H9 (cell line): ENCODE measurements at regions not wholly inside any gene's neighbourhood (a gene's known extent, or its start where the extent isn't known, plus 50 kb on each side); places are given as distances from the start of the nearest gene placed in this dataset.

Experiments
- DNase-seq: peaks from one replicate; pipeline ENCODE4 v3.0.0-alpha.2; 2017
- H2AFZ ChIP-seq: one replicate; pipeline ENCODE4 v1.6.1; 2013; ENCODE audit warnings: mild to moderate bottlenecking, low read length, control low read depth, moderate library complexity
- H2AK5ac ChIP-seq: 2 replicates; pipeline ENCODE4 v1.6.1; 2013; ENCODE audit warnings: low read length, control low read depth, mixed read lengths; ENCODE audit not compliant: insufficient read length
- H2BK120ac ChIP-seq: one replicate; pipeline ENCODE4 v1.6.1; 2013; ENCODE audit warnings: low read depth, mild to moderate bottlenecking, low read length, control low read depth, inconsistent platforms; ENCODE audit not compliant: poor library complexity, severe bottlenecking
- H2BK12ac ChIP-seq: 2 replicates; pipeline ENCODE4 v1.6.1; 2013; ENCODE audit warnings: low read length, control low read depth, mixed read lengths, low read depth; ENCODE audit not compliant: insufficient read length
- H2BK15ac ChIP-seq: 2 replicates; pipeline ENCODE4 v1.6.1; 2013; ENCODE audit warnings: low read depth, low read length, control low read depth
- H2BK20ac ChIP-seq: one replicate; pipeline ENCODE4 v1.6.1; 2013; ENCODE audit warnings: low read depth, mild to moderate bottlenecking, low read length, control low read depth, inconsistent platforms; ENCODE audit not compliant: poor library complexity, severe bottlenecking
- H2BK5ac ChIP-seq: 2 replicates; pipeline ENCODE4 v1.6.1; 2013; ENCODE audit warnings: low read length, control low read depth, mixed read lengths; ENCODE audit not compliant: insufficient read length
- H3K14ac ChIP-seq: 2 replicates; pipeline ENCODE4 v1.6.1; 2013; ENCODE audit warnings: low read length, control low read depth; ENCODE audit not compliant: insufficient read depth
- H3K18ac ChIP-seq: 2 replicates; pipeline ENCODE4 v1.6.1; 2013; ENCODE audit warnings: low read depth, mild to moderate bottlenecking, mixed read lengths, low read length, control low read depth; ENCODE audit not compliant: insufficient read length
- H3K23ac ChIP-seq: 2 replicates; pipeline ENCODE4 v1.6.1; 2013; ENCODE audit warnings: low read length, control low read depth, mixed read lengths, low read depth; ENCODE audit not compliant: insufficient read length
- H3K23me2 ChIP-seq: 2 replicates; pipeline ENCODE4 v1.6.1; 2013; ENCODE audit warnings: low read depth, mild to moderate bottlenecking, mixed read lengths, low read length, control low read depth; ENCODE audit not compliant: insufficient read length, poor library complexity, severe bottlenecking
- H3K27ac ChIP-seq: 2 replicates; pipeline ENCODE4 v1.5.1; 2013; ENCODE audit warnings: low read length, control low read depth, mixed read lengths, low read depth; ENCODE audit not compliant: insufficient read length
- H3K27me3 ChIP-seq: 2 replicates; pipeline ENCODE4 v1.6.1; 2013; ENCODE audit warnings: low read length, control low read depth, inconsistent platforms; ENCODE audit not compliant: insufficient read depth
- H3K4ac ChIP-seq: 2 replicates; pipeline ENCODE4 v1.6.1; 2013; ENCODE audit warnings: low read depth, mild to moderate bottlenecking, control low read depth, inconsistent platforms, low read length, moderate library complexity
- H3K4me1 ChIP-seq: 2 replicates; pipeline ENCODE4 v1.6.1; 2013; ENCODE audit warnings: low read length, control low read depth, inconsistent platforms; ENCODE audit not compliant: insufficient read depth
- H3K4me2 ChIP-seq: 2 replicates; pipeline ENCODE4 v1.6.1; 2013; ENCODE audit warnings: low read length, control low read depth, mixed read lengths; ENCODE audit not compliant: insufficient read length, insufficient read depth
- H3K56ac ChIP-seq: 2 replicates; pipeline ENCODE4 v1.6.1; 2013; ENCODE audit warnings: low read depth, mild to moderate bottlenecking, mixed read lengths, low read length, control low read depth; ENCODE audit not compliant: insufficient read length
- H3K79me1 ChIP-seq: 2 replicates; pipeline ENCODE4 v1.6.1; 2013; ENCODE audit warnings: low read depth, mild to moderate bottlenecking, moderate library complexity, low read length, control low read depth, inconsistent platforms; ENCODE audit not compliant: insufficient read depth, poor library complexity, severe bottlenecking
- H3K79me2 ChIP-seq: 2 replicates; pipeline ENCODE4 v1.6.1; 2013; ENCODE audit warnings: low read length, control low read depth, inconsistent platforms; ENCODE audit not compliant: insufficient read depth
- H3K9ac ChIP-seq: 2 replicates; pipeline ENCODE4 v1.6.1; 2013; ENCODE audit warnings: low read length, control low read depth, mixed read lengths; ENCODE audit not compliant: insufficient read length; ENCODE audit errors: extremely low read depth
- H3K9me3 ChIP-seq: one replicate; pipeline ENCODE4 v1.6.1; 2013; ENCODE audit warnings: low read depth, low read length, inconsistent platforms; ENCODE audit not compliant: control insufficient read depth
- H3T11ph ChIP-seq: one replicate; pipeline ENCODE4 v1.6.1; 2013; ENCODE audit warnings: mild to moderate bottlenecking, low read length, control low read depth, inconsistent platforms
- H4K20me1 ChIP-seq: one replicate; pipeline ENCODE4 v1.6.1; 2013; ENCODE audit not compliant: control insufficient read depth, insufficient read length, insufficient read depth
- H4K5ac ChIP-seq: 2 replicates; pipeline ENCODE4 v1.6.1; 2013; ENCODE audit warnings: low read depth, mild to moderate bottlenecking, mixed read lengths, low read length, control low read depth; ENCODE audit not compliant: insufficient read length
- H4K8ac ChIP-seq: replicated peaks from 2 replicates; pipeline ENCODE4 v1.6.1; 2013; ENCODE audit warnings: low read length, control low read depth, mixed read lengths, low read depth; ENCODE audit not compliant: insufficient read length
- H4K91ac ChIP-seq: 2 replicates; pipeline ENCODE4 v1.6.1; 2013; ENCODE audit warnings: low read depth, mild to moderate bottlenecking, moderate library complexity, mixed read lengths, low read length, control low read depth; ENCODE audit not compliant: insufficient read length
- H3K27ac Mint-ChIP-seq, 3 experiments: 2 replicates in 2 of 3; 3 replicates in 1 of 3; pipeline ENCODE4 v1.8.0; 2020 to 2021; ENCODE audit warnings: mixed read lengths in 3 of 3, mild to moderate bottlenecking in 1 of 3, moderate library complexity in 1 of 3
- H3K27me3 Mint-ChIP-seq: 2 replicates; pipeline ENCODE4 v1.8.0; 2021; ENCODE audit warnings: low read depth, mild to moderate bottlenecking, moderate library complexity, mixed read lengths
- H3K36me3 Mint-ChIP-seq, 3 experiments: 2 replicates in 2 of 3; 3 replicates in 1 of 3; pipeline ENCODE4 v1.8.0; 2020 to 2021; ENCODE audit warnings: low read depth in 3 of 3, mixed read lengths in 3 of 3; ENCODE audit not compliant: insufficient read depth in 1 of 3
- H3K4me1 Mint-ChIP-seq, 2 experiments: 2 replicates each; pipeline ENCODE4 v1.8.0; 2020; ENCODE audit warnings: mixed read lengths in 2 of 2
- H3K4me3 Mint-ChIP-seq, 2 experiments: 2 replicates in 1 of 2; 3 replicates in 1 of 2; pipeline ENCODE4 v1.8.0; 2020 to 2021; ENCODE audit warnings: mild to moderate bottlenecking in 2 of 2, mixed read lengths in 2 of 2, moderate library complexity in 1 of 2
- H3K9me3 Mint-ChIP-seq, 2 experiments: 2 replicates in 1 of 2; 3 replicates in 1 of 2; pipeline ENCODE4 v1.8.0; 2020; ENCODE audit warnings: mild to moderate bottlenecking in 2 of 2, mixed read lengths in 2 of 2, moderate library complexity in 1 of 2
- WGBS: extraction: QIAGEN DNeasy Blood & Tissue Kit; methylation state at CpG from one replicate; pipeline ENCODE4 v1.1.7; 2013; ENCODE audit warnings: missing lambda C conversion rate, low lambda C conversion rate, mixed read lengths; ENCODE audit not compliant: insufficient read length; ENCODE audit errors: extremely low coverage; 5-methylcytosine and 5-hydroxymethylcytosine counted together
- TF ChIP-seq, protein P1 (sequence below): fragments of 200-600 bp; sonication (generic); conservative IDR thresholded peaks from 3 replicates; pipeline ENCODE4 v1.8.0; 2021; ENCODE audit warnings: antibody characterized with exemption, mild to moderate bottlenecking

DNA sequence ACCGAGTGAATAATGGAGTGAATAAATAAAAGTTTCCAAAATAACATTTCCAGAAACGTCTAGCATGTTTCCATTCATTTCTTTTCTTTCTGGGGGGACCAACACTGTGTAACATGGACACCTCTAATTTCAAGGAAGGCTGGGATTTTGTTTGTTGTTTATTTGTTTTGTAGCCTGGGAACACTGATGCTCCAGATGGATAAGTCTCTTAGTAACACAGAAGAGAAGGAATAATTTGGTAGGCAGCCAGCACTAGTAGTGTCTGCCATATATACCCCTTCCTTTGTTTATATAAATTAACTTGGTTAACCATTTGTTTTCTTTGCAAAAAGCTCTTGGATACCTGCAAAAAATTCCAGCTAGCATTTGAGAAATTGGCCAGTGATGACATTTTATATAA lies 411.4 kb upstream of the DEPDC1 start:
- no peak overlapping the region for H3K18ac ChIP-seq
- no peaks in the 10 kb centered on the region for H3K27me3 Mint-ChIP-seq

More for the DNA sequence above, 411.4 kb upstream of the DEPDC1 start:
- H2BK5ac ChIP-seq, result no peak overlapping the region
- no peak overlapping the region for H3K56ac ChIP-seq
- H3K27me3 ChIP-seq, result no peaks in the 10 kb centered on the region
- DNase-seq, result no peak
- H3K9ac ChIP-seq, result no peak overlapping the region
- H4K5ac ChIP-seq, result no peak overlapping the region
- no peak overlapping the region for H3K27ac ChIP-seq
- H4K8ac ChIP-seq, result no peak overlapping the region
- TF ChIP-seq, protein P1, sequence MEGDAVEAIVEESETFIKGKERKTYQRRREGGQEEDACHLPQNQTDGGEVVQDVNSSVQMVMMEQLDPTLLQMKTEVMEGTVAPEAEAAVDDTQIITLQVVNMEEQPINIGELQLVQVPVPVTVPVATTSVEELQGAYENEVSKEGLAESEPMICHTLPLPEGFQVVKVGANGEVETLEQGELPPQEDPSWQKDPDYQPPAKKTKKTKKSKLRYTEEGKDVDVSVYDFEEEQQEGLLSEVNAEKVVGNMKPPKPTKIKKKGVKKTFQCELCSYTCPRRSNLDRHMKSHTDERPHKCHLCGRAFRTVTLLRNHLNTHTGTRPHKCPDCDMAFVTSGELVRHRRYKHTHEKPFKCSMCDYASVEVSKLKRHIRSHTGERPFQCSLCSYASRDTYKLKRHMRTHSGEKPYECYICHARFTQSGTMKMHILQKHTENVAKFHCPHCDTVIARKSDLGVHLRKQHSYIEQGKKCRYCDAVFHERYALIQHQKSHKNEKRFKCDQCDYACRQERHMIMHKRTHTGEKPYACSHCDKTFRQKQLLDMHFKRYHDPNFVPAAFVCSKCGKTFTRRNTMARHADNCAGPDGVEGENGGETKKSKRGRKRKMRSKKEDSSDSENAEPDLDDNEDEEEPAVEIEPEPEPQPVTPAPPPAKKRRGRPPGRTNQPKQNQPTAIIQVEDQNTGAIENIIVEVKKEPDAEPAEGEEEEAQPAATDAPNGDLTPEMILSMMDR, result no peak
- H3K79me2 ChIP-seq, result no peaks in the 10 kb centered on the region
- Mint-ChIP-seq H3K36me3 (peaks cover 2 to 24% (median 8%) of the 10 kb centered on the region in 3 experiments; a peak in 4 of 7 replicates), H3K27ac (no peak overlapping the region), H3K4me3 (no peak overlapping the region), H3K4me1 (peaks cover 4% of the 10 kb centered on the region in 2 experiments), H3K9me3 (peaks cover 14 to 16% of the 10 kb centered on the region in 2 experiments; a peak in 4 of 5 replicates)
- no peaks in the 10 kb centered on the region for H3K4me1 ChIP-seq
- H3K9me3 ChIP-seq, result no peaks in the 10 kb centered on the region
- no peak overlapping the region for H3K14ac ChIP-seq
- H2AFZ ChIP-seq, result no peak overlapping the region
- no peaks in the 10 kb centered on the region for H4K20me1 ChIP-seq
- H4K91ac ChIP-seq, result no peak overlapping the region
- no peak overlapping the region for H2BK20ac ChIP-seq
- no peak overlapping the region for H3K4me2 ChIP-seq
- no peak overlapping the region for H2BK15ac ChIP-seq
- no peak overlapping the region for H2BK120ac ChIP-seq
- H3K23me2 ChIP-seq, result no peaks in the 10 kb centered on the region
- H2AK5ac ChIP-seq, result no peak overlapping the region
- no peak overlapping the region for H3T11ph ChIP-seq
- H3K23ac ChIP-seq, result no peak overlapping the region
- H3K79me1 ChIP-seq, result no peaks in the 10 kb centered on the region
- WGBS, result no CpG with 5 or more reads among the region's 2 CpGs
- H3K4ac ChIP-seq, result no peak overlapping the region
- no peak overlapping the region for H2BK12ac ChIP-seq
